ENCODE measurements at regions not wholly inside any gene's neighbourhood (a gene's known extent, or its start where the extent isn't known, plus 50 kb on each side); places are given as distances from the start of the nearest gene placed in this dataset.
A peak's percentile ranks its signal among the peaks of the same experiment; 100 is the strongest.
"Not testable (repeated sequence)": the region's sequence is repeated elsewhere in the genome, so short reads cannot be mapped to it uniquely, and the experiment has no call there.

GRCh38 chr2:102871707-102872106 lies 109.9 kb downstream of the TMEM182 start:
- DNase-seq: no peak

- no peak for DNase-seq
Observed at GRCh38 chr2:102872388-102872787, 110.6 kb downstream of the TMEM182 start.

GRCh38 chr2:102879513-102879912 lies 117.7 kb downstream of the TMEM182 start:
- not testable (repeated sequence) for DNase-seq

GRCh38 chr2:102880731-102881130 lies 118.9 kb downstream of the TMEM182 start:
- DNase-seq: no peak

GRCh38 chr2:102886216-102886893 lies 124.5 kb downstream of the TMEM182 start:
- DNase-seq: no peak

GRCh38 chr2:102888514-102888913 lies 126.7 kb downstream of the TMEM182 start:
- no peak for DNase-seq

GRCh38 chr2:102891296-102891695 lies 129.5 kb downstream of the TMEM182 start:
- DNase-seq: no peak

GRCh38 chr2:102892698-102893310 lies 131.0 kb downstream of the TMEM182 start:
- DNase-seq: no peak

- no peak for DNase-seq
Observed at GRCh38 chr2:102893870-102894269, 132.0 kb downstream of the TMEM182 start.

- no peak for DNase-seq
Observed at GRCh38 chr2:102895376-102895775, 133.5 kb downstream of the TMEM182 start.

- DNase-seq: not testable (repeated sequence)
Observed at GRCh38 chr2:102909240-102909639, 147.4 kb downstream of the TMEM182 start.

- no peak for DNase-seq
Observed at GRCh38 chr2:102910724-102911123, 148.9 kb downstream of the TMEM182 start.

GRCh38 chr2:102915128-102915527 lies 153.3 kb downstream of the TMEM182 start:
- DNase-seq: no peak

GRCh38 chr2:102922321-102922720 lies 160.5 kb downstream of the TMEM182 start:
- DNase-seq: no peak

GRCh38 chr2:102925003-102925402 lies 163.2 kb downstream of the TMEM182 start:
- no peak for DNase-seq

GRCh38 chr2:102927854-102928267 lies 166.0 kb downstream of the TMEM182 start:
- no peak for DNase-seq

- DNase-seq: no peak
Observed at GRCh38 chr2:102929721-102930120, 167.9 kb downstream of the TMEM182 start.

GRCh38 chr2:102932501-102932900 lies 170.7 kb downstream of the TMEM182 start:
- peak; percentile 75 for DNase-seq

GRCh38 chr2:102939207-102939606 lies 177.4 kb downstream of the TMEM182 start:
- no peak for DNase-seq

GRCh38 chr2:102940684-102941083 lies 178.9 kb downstream of the TMEM182 start:
- no peak for DNase-seq

- DNase-seq: no peak
Observed at GRCh38 chr2:102942107-102942506, 180.3 kb downstream of the TMEM182 start.

- no peak for DNase-seq
Observed at GRCh38 chr2:102943251-102943650, 181.4 kb downstream of the TMEM182 start.

GRCh38 chr2:102950371-102950946 lies 188.6 kb downstream of the TMEM182 start:
- no peak for DNase-seq

GRCh38 chr2:102951249-102951648 lies 189.4 kb downstream of the TMEM182 start:
- no peak for DNase-seq

All from NCI-H748 treated with DMSO at 0.1 percent for 48 hours (cell line).